ENCODE measurements at regions not wholly inside any gene's neighbourhood (a gene's known extent, or its start where the extent isn't known, plus 50 kb on each side); places are given as distances from the start of the nearest gene placed in this dataset.

- CTCF ChIA-PET (ENCODE audit: low intra/inter-chr PET ratio): no interaction called here
- FAIRE-seq: no peak
- H3K27me3 ChIP-seq (ENCODE audit: control insufficient read depth in 2 of 2, insufficient read depth in 2 of 2, low read length in 2 of 2): peaks cover 0 to 17% of the 10 kb centered on the region in 2 experiments; a peak in 2 of 5 replicates
- no peak overlapping the region for H3K9ac ChIP-seq (ENCODE audit: insufficient read depth in 1 of 2, low read depth in 2 of 2, low read length in 2 of 2)
- POLR2A ChIA-PET: no interaction called here
- no peak overlapping the region for H3K4me3 ChIP-seq
- no peak overlapping the region for H3K27ac ChIP-seq (ENCODE audit: extremely low read depth, low read depth, low read length)
- no peak for ATAC-seq
- no peaks in the 10 kb centered on the region for H4K20me1 ChIP-seq (replicated peaks; ENCODE audit: control insufficient read depth, insufficient read depth, low read length)
- H2AFZ ChIP-seq (ENCODE audit: low read depth, low read length): no peak overlapping the region
- no peaks in the 10 kb centered on the region for H3K9me1 ChIP-seq (ENCODE audit: control insufficient read depth, insufficient read depth, low read length)
- no peak for DNase-seq (ENCODE audit: extremely low read depth in 1 of 4, low spot score in 3 of 4)
- H3K79me2 ChIP-seq (ENCODE audit: control insufficient read depth, insufficient read depth, low read length): no peaks in the 10 kb centered on the region
- peaks cover 4% of the 10 kb centered on the region; the same call in 1 of the 2 replicates for H3K9me3 ChIP-seq (replicated peaks; ENCODE audit: control insufficient read depth, insufficient read depth, low read depth, low read length)
- no TSS peak for BruUV-seq (replicated peaks)
- no peaks in the 10 kb centered on the region for H3K4me1 ChIP-seq (replicated peaks in 1 of 2; ENCODE audit: control insufficient read depth in 2 of 2, insufficient read depth in 2 of 2, low read length in 2 of 2)
- TF ChIP-seq CREB5 (CRISPR knock-in tag; IDR thresholded peaks at IDR 0.05): no peak
- no peak for TF ChIP-seq ASH1L (IDR thresholded peaks at IDR 0.05; ENCODE audit: borderline replicate concordance, low read depth, partially characterized antibody)
- TF ChIP-seq HSF4 (CRISPR knock-in tag; IDR thresholded peaks at IDR 0.05; ENCODE audit: borderline replicate concordance): no peak
- TF ChIP-seq SUPT5H (IDR thresholded peaks at IDR 0.05): no peak
- TF ChIP-seq ZNF507 (tag; conservative IDR thresholded peaks at IDR 0.05): no peak
- TF ChIP-seq ZNF324 (CRISPR knock-in tag; IDR thresholded peaks at IDR 0.05): no peak
- TF ChIP-seq POU5F1 (IDR thresholded peaks at IDR 0.05; ENCODE audit: borderline replicate concordance, low read depth, low read length, partially characterized antibody): no peak
- TF ChIP-seq ZNF311 (CRISPR knock-in tag; IDR thresholded peaks at IDR 0.05): no peak
- no peak for TF ChIP-seq ZBTB5 (IDR thresholded peaks at IDR 0.05)
- no peak for TF ChIP-seq TSHZ1 (CRISPR knock-in tag; IDR thresholded peaks at IDR 0.05)
- TF ChIP-seq ZKSCAN1 (IDR thresholded peaks at IDR 0.05; ENCODE audit: low read depth, low read length): no peak
- TF ChIP-seq ZNF644 (tag; IDR thresholded peaks at IDR 0.05; ENCODE audit: low read depth): no peak
- TF ChIP-seq SMAD2 (IDR thresholded peaks at IDR 0.05; ENCODE audit: low read depth, low read length): no peak
- intact Hi-C loops (cut with micrococcal nuclease): no loop called here
- WGBS (ENCODE audit: insufficient coverage, low coverage, missing lambda C conversion rate): 3% methylated on average over 7 of the region's 7 CpGs
- in situ Hi-C loops (cut with MboI): no loop called here
- H3K36me3 ChIP-seq (ENCODE audit: control insufficient read depth, insufficient read depth, low read length): no peaks in the 10 kb centered on the region
- no peak overlapping the region for H3K4me2 ChIP-seq (ENCODE audit: insufficient read depth, low read length)
Observed at GRCh38 chr2:237210297-237210696, 124.6 kb downstream of the COPS8 start.
